GM12891 (cell line): ENCODE measurements at regions not wholly inside any gene's neighbourhood (a gene's known extent, or its start where the extent isn't known, plus 50 kb on each side); places are given as distances from the start of the nearest gene placed in this dataset.

Experiments
- POLR2A ChIP-seq: IDR thresholded peaks from 2 replicates; pipeline ENCODE4 v1.6.1; 2011; ENCODE audit warnings: low read depth, low read length, control low read depth
- POLR2AphosphoS5 ChIP-seq: IDR thresholded peaks from 2 replicates; pipeline ENCODE4 v1.6.1; 2011; ENCODE audit warnings: low read depth, low read length, control low read depth
- SPI1 ChIP-seq: IDR thresholded peaks from 2 replicates; pipeline ENCODE4 v1.6.1; 2011; ENCODE audit warnings: low read depth, low read length, control low read depth

GRCh38 chr5:157971571-157972216, 112.7 kb upstream of the CLINT1 start:
- no peak for TF ChIP-seq POLR2AphosphoS5
- TF ChIP-seq SPI1: no peak
- TF ChIP-seq POLR2A: no peak
